ENCODE measurements at regions not wholly inside any gene's neighbourhood (a gene's known extent, or its start where the extent isn't known, plus 50 kb on each side); places are given as distances from the start of the nearest gene placed in this dataset.

GRCh38 chr3:178055939-178056338 lies 480.3 kb upstream of the KCNMB2 start:
- TF ChIP-seq CTCF (IDR thresholded peaks at IDR 0.05; ENCODE audit: low read depth, low read length, missing input control) (no peak), FOXA1 (IDR thresholded peaks at IDR 0.05) (no peak), MAX (IDR thresholded peaks at IDR 0.05) (no peak), YY1 (IDR thresholded peaks at IDR 0.05) (no peak), NR2F2 (IDR thresholded peaks at IDR 0.05) (no peak), EGR1 (IDR thresholded peaks at IDR 0.05; ENCODE audit: low read depth in 2 of 2) (no peak)
- TF ChIP-seq, protein P1, sequence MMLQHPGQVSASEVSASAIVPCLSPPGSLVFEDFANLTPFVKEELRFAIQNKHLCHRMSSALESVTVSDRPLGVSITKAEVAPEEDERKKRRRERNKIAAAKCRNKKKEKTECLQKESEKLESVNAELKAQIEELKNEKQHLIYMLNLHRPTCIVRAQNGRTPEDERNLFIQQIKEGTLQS (IDR thresholded peaks at IDR 0.05) = no peak
- TF ChIP-seq, protein P2, sequence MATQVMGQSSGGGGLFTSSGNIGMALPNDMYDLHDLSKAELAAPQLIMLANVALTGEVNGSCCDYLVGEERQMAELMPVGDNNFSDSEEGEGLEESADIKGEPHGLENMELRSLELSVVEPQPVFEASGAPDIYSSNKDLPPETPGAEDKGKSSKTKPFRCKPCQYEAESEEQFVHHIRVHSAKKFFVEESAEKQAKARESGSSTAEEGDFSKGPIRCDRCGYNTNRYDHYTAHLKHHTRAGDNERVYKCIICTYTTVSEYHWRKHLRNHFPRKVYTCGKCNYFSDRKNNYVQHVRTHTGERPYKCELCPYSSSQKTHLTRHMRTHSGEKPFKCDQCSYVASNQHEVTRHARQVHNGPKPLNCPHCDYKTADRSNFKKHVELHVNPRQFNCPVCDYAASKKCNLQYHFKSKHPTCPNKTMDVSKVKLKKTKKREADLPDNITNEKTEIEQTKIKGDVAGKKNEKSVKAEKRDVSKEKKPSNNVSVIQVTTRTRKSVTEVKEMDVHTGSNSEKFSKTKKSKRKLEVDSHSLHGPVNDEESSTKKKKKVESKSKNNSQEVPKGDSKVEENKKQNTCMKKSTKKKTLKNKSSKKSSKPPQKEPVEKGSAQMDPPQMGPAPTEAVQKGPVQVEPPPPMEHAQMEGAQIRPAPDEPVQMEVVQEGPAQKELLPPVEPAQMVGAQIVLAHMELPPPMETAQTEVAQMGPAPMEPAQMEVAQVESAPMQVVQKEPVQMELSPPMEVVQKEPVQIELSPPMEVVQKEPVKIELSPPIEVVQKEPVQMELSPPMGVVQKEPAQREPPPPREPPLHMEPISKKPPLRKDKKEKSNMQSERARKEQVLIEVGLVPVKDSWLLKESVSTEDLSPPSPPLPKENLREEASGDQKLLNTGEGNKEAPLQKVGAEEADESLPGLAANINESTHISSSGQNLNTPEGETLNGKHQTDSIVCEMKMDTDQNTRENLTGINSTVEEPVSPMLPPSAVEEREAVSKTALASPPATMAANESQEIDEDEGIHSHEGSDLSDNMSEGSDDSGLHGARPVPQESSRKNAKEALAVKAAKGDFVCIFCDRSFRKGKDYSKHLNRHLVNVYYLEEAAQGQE (IDR thresholded peaks at IDR 0.05) = no peak
